GM12873 (cell line): ENCODE measurements at regions not wholly inside any gene's neighbourhood (a gene's known extent, or its start where the extent isn't known, plus 50 kb on each side); places are given as distances from the start of the nearest gene placed in this dataset.

ENCODE experiments used
- CTCF ChIP-seq: IDR thresholded peaks from 2 replicates; pipeline ENCODE4 v1.5.1; 2012; ENCODE audit warnings: low read depth, mild to moderate bottlenecking, moderate library complexity, low read length, control low read depth; ENCODE audit not compliant: insufficient read depth; ENCODE audit errors: missing control alignments

- TF ChIP-seq CTCF: no peak
Measured at GRCh38 chr18:42675810-42676209, 439.7 kb downstream of the RIT2 start.

GRCh38 chr18:42683094-42683493, 432.4 kb downstream of the RIT2 start:
- TF ChIP-seq CTCF: no peak

GRCh38 chr18:42689310-42689709, 426.2 kb downstream of the RIT2 start:
- TF ChIP-seq CTCF: no peak
